NCI-H82 (cell line): ENCODE measurements at regions not wholly inside any gene's neighbourhood (a gene's known extent, or its start where the extent isn't known, plus 50 kb on each side); places are given as distances from the start of the nearest gene placed in this dataset.

Experiments used
- DNase-seq: peaks from one replicate; lab custom pipeline; 2025; lab: John Stamatoyannopoulos, UW

GRCh38 chr4:146023334-146023967 lies 84.8 kb upstream of the ZNF827 start:
- no peak for DNase-seq

GRCh38 chr4:146022541-146022940 lies 83.9 kb upstream of the ZNF827 start:
- no peak for DNase-seq

DNA sequence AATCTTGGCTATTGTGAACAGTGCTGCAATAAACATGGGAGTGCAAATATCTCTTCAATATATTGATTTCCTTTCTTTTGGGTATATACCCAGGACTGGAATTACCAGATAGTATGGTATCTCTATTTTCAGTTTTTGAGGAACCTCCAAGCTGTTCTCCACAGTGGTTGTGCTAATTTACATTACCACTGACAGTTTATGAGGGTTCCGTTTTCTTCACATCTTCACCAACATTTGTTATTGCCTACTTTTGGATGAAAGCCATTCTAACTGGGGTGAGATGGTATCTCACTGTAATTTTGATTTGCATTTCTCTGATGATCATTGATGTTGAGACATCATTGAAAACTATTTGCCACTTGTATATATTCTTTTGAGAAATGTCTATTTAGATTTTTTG lies 79.6 kb upstream of the ZNF827 start:
- no peak for DNase-seq

GRCh38 chr4:146004730-146005129 lies 66.1 kb upstream of the ZNF827 start:
- no peak for DNase-seq

DNA sequence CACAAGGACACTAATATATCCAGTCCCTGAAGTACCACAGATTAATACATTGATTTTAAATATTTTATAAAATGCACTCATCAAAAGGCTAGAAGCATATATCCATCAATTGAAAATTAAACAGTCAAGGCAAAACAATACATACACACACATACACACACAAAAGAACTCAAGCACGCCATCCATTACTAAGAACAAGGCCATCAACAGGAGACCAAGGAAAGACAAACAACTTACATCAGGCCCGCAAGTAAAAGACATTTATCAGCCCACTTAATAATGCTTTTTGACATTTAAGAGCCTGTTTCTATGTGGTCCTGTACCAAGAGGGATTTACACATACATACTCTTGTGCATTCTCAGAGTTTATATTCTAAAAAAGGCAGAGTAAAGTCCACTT lies 50.0 kb upstream of the ZNF827 start:
- no peak for DNase-seq
